ENCODE measurements at regions not wholly inside any gene's neighbourhood (a gene's known extent, or its start where the extent isn't known, plus 50 kb on each side); places are given as distances from the start of the nearest gene placed in this dataset.

DNA sequence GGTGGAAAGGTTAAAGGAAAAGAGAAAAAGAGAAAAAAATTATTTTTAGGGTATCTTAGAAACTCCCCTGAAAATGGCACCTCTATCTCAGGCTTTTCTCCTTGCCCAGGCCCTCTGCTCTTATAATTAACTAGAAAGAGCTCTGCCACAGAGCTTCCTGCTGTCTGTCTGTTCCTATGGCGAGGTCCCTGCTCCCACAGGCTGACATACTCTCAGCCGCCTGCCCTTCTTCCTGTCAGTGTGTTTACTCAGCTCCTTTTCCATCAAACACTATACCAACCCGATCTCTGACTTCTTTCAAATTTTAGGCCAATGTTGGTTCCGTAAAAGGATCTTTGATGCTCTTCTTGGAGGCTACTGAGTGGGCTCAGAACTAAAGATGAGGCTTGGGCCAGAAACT lies 482.6 kb downstream of the DMAC1 start:
- TF ChIP-seq JUND (IDR thresholded peaks at IDR 0.05) (no peak), RXRA (IDR thresholded peaks at IDR 0.05; ENCODE audit: borderline replicate concordance, low read depth) (no peak), CHD2 (IDR thresholded peaks at IDR 0.05; ENCODE audit: low read length, partially characterized antibody) (no peak), YY1 (IDR thresholded peaks at IDR 0.05; ENCODE audit: low read depth) (no peak), CTCF (IDR thresholded peaks at IDR 0.05) (no peak), NRF1 (IDR thresholded peaks at IDR 0.05; ENCODE audit: low read depth, low read length) (no peak), TEAD4 (IDR thresholded peaks at IDR 0.05; ENCODE audit: borderline replicate concordance, insufficient read depth) (no peak), REST (IDR thresholded peaks at IDR 0.05; ENCODE audit: low read depth, low read length) (no peak), MXI1 (IDR thresholded peaks at IDR 0.05; ENCODE audit: low read depth, low read length) (no peak), GABPA (IDR thresholded peaks at IDR 0.05; ENCODE audit: low read depth) (no peak), SIN3A (IDR thresholded peaks at IDR 0.05; ENCODE audit: borderline replicate concordance, low read depth, low read length) (no peak)
- TF ChIP-seq, protein P1, sequence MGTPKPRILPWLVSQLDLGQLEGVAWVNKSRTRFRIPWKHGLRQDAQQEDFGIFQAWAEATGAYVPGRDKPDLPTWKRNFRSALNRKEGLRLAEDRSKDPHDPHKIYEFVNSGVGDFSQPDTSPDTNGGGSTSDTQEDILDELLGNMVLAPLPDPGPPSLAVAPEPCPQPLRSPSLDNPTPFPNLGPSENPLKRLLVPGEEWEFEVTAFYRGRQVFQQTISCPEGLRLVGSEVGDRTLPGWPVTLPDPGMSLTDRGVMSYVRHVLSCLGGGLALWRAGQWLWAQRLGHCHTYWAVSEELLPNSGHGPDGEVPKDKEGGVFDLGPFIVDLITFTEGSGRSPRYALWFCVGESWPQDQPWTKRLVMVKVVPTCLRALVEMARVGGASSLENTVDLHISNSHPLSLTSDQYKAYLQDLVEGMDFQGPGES (IDR thresholded peaks at IDR 0.05; ENCODE audit: low read depth, low read length), result no peak
- TF ChIP-seq, protein P2, sequence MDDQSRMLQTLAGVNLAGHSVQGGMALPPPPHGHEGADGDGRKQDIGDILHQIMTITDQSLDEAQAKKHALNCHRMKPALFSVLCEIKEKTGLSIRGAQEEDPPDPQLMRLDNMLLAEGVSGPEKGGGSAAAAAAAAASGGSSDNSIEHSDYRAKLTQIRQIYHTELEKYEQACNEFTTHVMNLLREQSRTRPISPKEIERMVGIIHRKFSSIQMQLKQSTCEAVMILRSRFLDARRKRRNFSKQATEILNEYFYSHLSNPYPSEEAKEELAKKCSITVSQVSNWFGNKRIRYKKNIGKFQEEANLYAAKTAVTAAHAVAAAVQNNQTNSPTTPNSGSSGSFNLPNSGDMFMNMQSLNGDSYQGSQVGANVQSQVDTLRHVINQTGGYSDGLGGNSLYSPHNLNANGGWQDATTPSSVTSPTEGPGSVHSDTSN (IDR thresholded peaks at IDR 0.05), result no peak

Data from SK-N-SH (cell line).